GM13976 (cell line): ENCODE measurements at regions not wholly inside any gene's neighbourhood (a gene's known extent, or its start where the extent isn't known, plus 50 kb on each side); places are given as distances from the start of the nearest gene placed in this dataset.

Experiments
- DNase-seq: peaks from one replicate; pipeline ENCODE4 v3.0.0; 2012; ENCODE audit warnings: low spot score
- in situ Hi-C: fragments of 300-500 bp; cut with MboI; formaldehyde crosslinking; loops from one replicate; pipeline ENCODE4 v1.12.0; 2022; ENCODE audit warnings: low sequenced_read_pairs, mixed read lengths, inconsistent platforms; ENCODE audit not compliant: unreplicated experiment
- TF ChIP-seq, protein P1 (sequence below): IDR thresholded peaks from 2 replicates; pipeline ENCODE4 v1.5.1; 2012; ENCODE audit warnings: borderline replicate concordance, mild to moderate bottlenecking; ENCODE audit not compliant: insufficient read depth; ENCODE audit errors: extremely low read depth, missing control alignments, control extremely low read depth

DNA sequence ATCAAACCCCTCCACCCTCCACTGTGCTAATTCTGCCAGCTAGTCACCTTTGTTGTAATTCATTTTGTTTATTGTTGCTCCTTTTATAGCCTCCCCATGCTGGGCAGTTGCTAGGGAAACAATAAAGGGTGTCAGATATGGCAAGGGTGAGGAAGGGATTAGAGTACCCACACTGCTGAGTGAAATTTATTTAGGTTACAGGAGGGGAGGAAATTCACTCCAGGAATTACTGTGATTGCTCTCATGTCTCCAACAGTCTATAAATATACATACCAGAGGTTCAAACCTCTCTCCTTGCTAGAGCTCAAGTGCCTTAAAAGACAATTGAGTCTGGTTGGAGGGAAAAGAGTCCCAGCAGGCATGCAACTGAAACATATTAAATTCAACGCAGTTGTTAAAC, 90.6 kb upstream of the ADGRF1 start:
- DNase-seq: no peak
- in situ Hi-C loops: no loop called here
- TF ChIP-seq, protein P1, sequence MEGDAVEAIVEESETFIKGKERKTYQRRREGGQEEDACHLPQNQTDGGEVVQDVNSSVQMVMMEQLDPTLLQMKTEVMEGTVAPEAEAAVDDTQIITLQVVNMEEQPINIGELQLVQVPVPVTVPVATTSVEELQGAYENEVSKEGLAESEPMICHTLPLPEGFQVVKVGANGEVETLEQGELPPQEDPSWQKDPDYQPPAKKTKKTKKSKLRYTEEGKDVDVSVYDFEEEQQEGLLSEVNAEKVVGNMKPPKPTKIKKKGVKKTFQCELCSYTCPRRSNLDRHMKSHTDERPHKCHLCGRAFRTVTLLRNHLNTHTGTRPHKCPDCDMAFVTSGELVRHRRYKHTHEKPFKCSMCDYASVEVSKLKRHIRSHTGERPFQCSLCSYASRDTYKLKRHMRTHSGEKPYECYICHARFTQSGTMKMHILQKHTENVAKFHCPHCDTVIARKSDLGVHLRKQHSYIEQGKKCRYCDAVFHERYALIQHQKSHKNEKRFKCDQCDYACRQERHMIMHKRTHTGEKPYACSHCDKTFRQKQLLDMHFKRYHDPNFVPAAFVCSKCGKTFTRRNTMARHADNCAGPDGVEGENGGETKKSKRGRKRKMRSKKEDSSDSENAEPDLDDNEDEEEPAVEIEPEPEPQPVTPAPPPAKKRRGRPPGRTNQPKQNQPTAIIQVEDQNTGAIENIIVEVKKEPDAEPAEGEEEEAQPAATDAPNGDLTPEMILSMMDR: no peak

DNA sequence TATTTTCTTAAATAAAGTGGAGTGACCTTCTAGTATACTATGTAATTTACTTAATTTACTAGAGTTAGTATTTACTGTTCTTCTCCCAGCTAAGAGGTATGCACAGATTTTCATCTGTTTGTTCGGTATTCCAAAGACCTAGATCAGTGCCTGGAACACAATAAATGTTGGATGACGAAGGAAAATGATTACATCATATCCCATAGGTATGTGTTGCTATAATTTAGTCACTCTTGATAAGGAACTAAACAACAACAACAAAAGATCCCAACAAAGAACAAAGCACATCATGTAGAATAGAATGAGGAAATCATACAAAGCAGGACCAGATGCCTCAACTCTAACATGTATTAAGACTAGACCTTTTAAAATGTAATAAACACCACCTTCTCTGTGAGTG, 89.6 kb upstream of the ADGRF1 start:
- TF ChIP-seq, protein P1: no peak
- in situ Hi-C loops: no loop called here
- DNase-seq: no peak

DNA sequence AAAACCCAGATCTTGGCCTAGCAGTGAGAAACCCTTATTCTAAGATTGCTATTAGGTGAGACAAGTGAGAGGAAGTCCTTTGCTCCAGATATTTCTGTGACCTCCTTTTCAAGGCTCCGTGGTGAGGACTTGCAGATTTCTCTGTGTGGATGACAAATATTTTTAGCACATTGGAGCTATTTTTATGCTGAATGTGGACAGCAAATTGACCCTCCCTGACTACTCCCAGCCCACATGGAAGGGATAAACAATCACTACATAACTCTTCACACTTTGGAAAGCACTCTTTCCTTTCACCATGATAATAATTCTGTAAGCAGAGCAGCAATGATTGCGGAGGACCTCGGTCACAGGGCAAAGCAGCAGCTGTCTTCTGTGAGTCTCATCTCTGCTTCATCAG, 88.0 kb upstream of the ADGRF1 start:
- TF ChIP-seq, protein P1: no peak
- no peak for DNase-seq
- in situ Hi-C loops: no loop called here

DNA sequence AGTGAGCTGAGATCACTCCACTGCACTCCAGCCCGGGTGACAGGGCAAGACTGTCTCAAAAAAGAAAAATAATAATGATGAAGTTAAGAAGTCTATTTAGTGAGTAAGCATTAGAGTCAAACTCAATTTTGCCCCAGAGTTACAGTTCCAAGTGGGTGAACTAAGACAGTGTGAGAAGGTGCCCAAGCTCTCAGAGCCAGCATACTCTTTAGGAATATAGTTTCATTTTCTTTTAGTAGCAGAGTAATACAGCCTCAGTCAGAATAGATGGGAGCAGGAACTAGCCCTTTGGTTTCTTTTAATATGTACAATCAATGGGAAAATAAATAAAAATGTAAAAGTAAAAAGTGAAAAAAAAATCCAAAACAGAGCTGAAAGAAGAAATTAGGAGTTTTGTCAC, 87.0 kb upstream of the ADGRF1 start:
- in situ Hi-C loops: no loop called here
- no peak for DNase-seq
- TF ChIP-seq, protein P1: no peak

DNA sequence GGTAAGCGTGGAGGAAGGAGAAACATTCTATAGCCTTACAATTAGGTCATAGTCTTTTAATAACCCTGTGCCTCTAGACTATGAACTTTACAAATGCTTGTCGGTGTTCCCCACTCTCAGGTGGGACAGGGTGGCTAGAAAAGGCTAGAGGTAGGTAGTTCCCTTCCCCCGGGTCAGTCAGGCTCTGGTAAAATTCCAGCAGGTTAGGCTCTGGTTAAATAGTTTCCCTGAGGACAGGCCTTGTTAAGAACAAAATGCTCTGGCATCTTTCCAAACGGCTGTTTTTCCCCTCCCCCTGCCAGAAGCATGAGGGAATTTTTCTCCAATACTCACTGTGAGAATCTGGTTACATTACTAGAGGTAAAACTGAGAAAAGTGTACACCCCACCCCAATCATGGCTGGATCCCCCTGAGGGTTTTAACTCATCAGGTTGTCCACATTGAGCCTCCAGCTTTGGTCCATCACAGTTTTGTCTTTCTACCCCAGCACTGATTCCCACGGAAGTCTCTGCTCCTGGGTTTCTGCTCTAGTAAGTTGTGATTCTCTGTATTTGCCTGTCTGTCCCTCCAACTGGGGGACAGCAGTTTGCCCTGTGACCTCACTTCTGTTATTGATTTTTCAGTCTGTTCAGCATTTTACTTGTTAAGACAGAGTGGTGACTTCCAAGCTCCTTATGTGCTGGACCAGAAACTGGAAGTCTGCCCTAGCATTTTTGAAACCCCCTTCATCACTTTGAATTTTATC, 84.7 kb upstream of the ADGRF1 start:
- no peak for DNase-seq
- TF ChIP-seq, protein P1: no peak
- in situ Hi-C loops: no loop called here

DNA sequence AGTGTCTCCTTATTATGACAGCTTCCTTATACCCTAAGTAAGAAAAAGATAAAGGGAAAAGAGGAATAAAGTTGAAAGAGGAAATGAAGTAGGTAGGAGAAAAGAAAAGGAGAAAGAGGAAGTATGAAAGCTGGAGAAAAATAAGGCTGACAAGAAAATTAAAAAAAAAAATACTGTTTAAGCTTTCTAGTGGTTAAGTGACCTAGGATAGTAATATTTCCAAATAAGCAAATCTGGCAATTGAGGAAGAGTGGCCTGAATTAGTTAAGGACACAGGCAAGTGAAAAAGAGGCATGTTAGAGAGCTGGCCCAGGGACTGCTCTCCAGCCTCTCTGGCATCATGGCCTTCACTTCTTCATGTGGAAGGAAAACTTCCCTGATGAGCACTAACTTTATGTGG, 76.5 kb upstream of the ADGRF1 start:
- DNase-seq: no peak
- TF ChIP-seq, protein P1: no peak
- in situ Hi-C loops: no loop called here
